ENCODE measurements at regions not wholly inside any gene's neighbourhood (a gene's known extent, or its start where the extent isn't known, plus 50 kb on each side); places are given as distances from the start of the nearest gene placed in this dataset.

DNA sequence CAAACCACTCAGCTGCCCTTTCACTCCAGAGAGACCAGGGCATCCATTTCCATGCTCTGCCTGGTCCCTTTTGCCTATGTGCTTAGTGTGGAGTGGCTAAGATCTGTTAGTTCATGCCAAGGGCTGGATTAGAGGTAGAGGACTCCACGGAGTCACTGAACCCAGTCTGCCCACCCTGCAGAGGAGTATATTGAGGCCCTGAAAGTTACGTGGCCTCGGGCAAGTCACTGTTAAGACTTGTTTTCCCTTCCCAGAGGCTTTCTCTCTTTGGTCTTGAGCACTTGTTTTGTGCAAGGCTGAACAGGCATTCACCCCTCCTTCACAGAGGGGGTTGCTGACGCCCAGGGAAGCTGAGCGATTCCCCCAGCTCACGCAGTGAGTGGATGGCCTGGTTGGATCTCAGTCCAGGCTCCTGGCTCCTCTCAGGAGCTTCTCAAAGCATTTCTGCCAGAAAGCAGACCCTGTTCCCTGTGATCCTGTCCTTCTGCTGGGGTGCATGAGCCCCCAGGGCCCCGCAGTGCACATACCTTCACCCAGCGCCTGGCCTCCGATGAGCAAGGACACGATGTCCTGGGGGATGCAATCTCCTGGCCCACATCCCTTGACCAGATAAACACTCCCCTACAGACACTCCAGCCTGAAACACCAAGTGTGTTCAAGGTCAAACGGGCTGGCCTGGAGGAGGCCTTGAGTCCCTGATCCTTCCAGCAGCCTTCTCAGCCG lies 153.4 kb upstream of the GSE1 start:
- TF ChIP-seq SIN3A (IDR thresholded peaks at IDR 0.05; ENCODE audit: borderline replicate concordance, insufficient read depth, low read length) = no peak
- TF ChIP-seq, protein P1, sequence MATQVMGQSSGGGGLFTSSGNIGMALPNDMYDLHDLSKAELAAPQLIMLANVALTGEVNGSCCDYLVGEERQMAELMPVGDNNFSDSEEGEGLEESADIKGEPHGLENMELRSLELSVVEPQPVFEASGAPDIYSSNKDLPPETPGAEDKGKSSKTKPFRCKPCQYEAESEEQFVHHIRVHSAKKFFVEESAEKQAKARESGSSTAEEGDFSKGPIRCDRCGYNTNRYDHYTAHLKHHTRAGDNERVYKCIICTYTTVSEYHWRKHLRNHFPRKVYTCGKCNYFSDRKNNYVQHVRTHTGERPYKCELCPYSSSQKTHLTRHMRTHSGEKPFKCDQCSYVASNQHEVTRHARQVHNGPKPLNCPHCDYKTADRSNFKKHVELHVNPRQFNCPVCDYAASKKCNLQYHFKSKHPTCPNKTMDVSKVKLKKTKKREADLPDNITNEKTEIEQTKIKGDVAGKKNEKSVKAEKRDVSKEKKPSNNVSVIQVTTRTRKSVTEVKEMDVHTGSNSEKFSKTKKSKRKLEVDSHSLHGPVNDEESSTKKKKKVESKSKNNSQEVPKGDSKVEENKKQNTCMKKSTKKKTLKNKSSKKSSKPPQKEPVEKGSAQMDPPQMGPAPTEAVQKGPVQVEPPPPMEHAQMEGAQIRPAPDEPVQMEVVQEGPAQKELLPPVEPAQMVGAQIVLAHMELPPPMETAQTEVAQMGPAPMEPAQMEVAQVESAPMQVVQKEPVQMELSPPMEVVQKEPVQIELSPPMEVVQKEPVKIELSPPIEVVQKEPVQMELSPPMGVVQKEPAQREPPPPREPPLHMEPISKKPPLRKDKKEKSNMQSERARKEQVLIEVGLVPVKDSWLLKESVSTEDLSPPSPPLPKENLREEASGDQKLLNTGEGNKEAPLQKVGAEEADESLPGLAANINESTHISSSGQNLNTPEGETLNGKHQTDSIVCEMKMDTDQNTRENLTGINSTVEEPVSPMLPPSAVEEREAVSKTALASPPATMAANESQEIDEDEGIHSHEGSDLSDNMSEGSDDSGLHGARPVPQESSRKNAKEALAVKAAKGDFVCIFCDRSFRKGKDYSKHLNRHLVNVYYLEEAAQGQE (IDR thresholded peaks at IDR 0.05; ENCODE audit: insufficient read depth in 1 of 2, low read depth in 2 of 2, low read length in 2 of 2) = no peak
- no peak for TF ChIP-seq POLR2AphosphoS5 (IDR thresholded peaks at IDR 0.05; ENCODE audit: low read depth, low read length)
- no peak for TF ChIP-seq TAF1 (IDR thresholded peaks at IDR 0.05; ENCODE audit: borderline replicate concordance, insufficient read depth, low read length)
- no peak for TF ChIP-seq FOXP2 (optimal IDR thresholded peaks at IDR 0.05; ENCODE audit: borderline replicate concordance, extremely low read depth, extremely low read length, insufficient read depth)
